ENCODE measurements at regions not wholly inside any gene's neighbourhood (a gene's known extent, or its start where the extent isn't known, plus 50 kb on each side); places are given as distances from the start of the nearest gene placed in this dataset.

GRCh38 chr17:62887437-62887836 lies 78.6 kb upstream of the TANC2 start:
- TF ChIP-seq CTCF (IDR thresholded peaks at IDR 0.05) (no peak), POLR2AphosphoS5 (IDR thresholded peaks at IDR 0.05) (no peak)
